GM18505 (cell line): ENCODE measurements at regions not wholly inside any gene's neighbourhood (a gene's known extent, or its start where the extent isn't known, plus 50 kb on each side); places are given as distances from the start of the nearest gene placed in this dataset.

Experiments
- ATAC-seq: cut with Tn5 transposase; IDR thresholded peaks from one replicate; pipeline ENCODE4 v1.9.1; 2021; ENCODE audit not compliant: unreplicated experiment
- POLR2A ChIP-seq: IDR thresholded peaks from 4 replicates; pipeline ENCODE4 v1.6.1; 2011; ENCODE audit warnings: borderline replicate concordance; ENCODE audit not compliant: insufficient read depth, insufficient read length; ENCODE audit errors: extremely low read depth

DNA sequence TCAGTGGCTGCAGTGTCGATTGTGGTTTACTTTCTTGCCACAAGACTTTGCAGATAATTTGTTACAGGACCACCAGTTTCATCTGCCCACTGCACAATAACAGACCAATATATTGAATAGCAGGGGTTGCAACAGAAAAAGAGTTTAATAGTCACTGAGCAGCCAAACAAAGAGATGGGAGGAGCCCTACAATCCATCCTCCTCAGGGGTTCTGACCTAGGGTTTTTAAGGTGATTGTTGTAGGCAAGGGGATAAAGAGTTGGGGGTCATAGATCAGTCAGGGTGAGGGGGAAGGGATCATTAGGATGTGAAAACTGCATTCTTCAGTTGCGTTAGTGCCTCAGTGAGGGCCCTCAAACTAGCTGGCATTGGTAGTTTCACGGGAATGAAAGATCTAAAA is 110.7 kb upstream of the OLFM3 start:
- TF ChIP-seq POLR2A = no peak

DNA sequence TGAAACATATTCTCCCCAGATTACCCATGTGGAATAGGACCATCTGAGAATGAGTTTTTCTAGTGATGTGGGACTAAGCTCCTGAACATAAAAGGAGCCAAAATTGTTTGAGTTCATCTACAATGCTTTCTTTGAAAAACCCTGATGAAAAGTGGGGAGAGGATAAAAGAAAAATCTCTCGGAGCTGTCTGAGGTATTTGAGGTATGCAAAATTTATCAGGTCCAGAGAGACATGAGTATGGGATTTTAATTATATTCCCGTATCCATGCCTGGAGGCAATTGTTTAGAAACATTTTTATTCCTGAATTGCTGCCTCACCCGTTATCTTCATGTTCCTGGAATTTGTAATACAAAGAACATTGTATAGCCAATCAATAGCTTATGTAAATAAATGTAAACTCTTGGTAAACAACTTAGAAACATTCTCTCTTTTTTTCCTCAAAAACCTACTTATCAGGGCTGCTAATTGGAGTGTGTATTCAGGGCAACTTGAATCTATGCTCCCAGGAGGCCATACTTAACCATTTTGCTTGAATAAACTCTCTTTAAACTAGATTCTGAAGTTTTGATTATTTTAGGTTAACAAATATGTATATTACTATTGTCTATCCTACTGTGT is 109.3 kb upstream of the OLFM3 start:
- no peak for TF ChIP-seq POLR2A
- no peak for ATAC-seq

More for the DNA sequence above, 110.7 kb upstream of the OLFM3 start:
- no peak for ATAC-seq

DNA sequence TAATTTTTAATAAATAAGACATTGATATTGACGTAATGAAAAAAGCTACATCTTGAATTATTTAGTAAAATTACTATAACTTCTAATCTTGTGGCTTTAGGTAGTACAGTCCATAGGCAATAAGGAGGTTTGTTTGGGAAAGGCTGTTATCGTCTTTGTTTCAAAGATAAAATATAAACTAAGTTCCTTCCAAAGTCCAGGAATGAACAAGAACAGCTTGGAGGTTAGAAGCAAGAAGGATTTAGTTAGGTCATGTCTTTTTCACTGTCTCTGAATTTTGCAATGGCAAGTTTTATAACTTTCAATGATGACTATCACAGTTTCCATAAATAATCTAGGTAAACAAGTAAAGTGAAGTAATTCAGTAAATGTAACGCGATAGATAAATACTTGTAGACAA is 106.9 kb upstream of the OLFM3 start:
- no peak for TF ChIP-seq POLR2A
- ATAC-seq = no peak

DNA sequence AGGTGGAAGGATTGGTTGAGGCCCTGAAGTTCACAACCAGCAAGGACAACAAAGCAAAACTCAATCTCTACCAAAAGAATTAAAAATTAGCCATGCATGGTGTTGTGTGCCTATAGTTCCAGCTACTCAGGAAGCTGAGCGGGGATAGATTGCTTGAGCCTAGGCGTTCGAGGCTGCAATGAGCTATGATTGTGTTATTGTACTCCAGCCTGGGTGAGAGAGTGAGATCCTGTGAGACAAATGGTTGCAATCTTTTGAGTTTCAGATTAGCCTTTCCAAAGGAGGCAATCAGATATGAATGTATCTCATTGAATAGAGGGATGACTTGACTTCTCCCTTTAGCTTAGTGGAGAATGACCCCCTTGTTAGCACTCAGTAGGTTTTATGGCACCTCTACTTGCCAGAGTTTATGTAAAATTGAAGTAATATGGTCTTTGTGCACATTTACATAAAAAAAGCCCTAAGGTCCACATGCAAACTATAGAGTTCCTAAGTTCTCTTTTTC is 105.6 kb upstream of the OLFM3 start:
- ATAC-seq = no peak
- no peak for TF ChIP-seq POLR2A

DNA sequence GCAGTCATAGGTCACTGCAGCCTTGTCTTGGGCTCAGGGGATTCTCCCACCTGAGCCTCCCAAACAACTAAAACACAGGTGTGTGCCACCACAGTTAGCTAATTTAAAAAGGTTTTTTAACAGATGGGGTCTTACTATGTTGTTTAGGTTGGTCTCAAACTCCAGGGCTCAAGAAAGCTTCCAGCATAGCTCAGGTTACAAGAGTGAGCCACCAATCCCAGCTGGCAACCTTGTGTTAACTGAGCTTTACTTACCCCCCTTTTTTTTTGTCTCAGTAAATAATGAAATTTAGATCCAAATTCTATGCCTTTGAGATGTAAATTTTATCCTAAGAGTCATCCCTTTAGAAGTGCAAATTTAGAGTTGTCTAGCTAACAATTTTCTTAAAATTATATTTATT is 103.9 kb upstream of the OLFM3 start:
- no peak for ATAC-seq
- no peak for TF ChIP-seq POLR2A

DNA sequence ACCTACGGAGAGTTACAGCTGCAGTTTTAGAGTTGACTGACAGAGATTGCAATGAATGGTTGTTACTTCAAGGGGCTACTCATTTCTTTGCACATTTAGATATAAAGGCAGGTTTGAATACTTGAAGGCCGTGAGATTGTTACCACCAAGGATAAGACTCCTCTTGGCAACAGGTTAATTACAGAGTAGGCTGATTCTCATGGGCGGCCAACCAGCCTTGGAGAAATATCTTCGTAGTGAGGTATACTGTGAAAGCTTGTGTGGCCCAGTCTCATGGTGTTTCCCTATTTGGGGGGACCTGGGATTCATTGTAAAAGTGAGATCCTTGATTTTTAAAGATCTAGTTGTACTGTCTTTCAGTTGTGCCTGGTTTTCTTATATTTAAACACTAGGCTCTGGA is 103.2 kb upstream of the OLFM3 start:
- ATAC-seq = no peak

DNA sequence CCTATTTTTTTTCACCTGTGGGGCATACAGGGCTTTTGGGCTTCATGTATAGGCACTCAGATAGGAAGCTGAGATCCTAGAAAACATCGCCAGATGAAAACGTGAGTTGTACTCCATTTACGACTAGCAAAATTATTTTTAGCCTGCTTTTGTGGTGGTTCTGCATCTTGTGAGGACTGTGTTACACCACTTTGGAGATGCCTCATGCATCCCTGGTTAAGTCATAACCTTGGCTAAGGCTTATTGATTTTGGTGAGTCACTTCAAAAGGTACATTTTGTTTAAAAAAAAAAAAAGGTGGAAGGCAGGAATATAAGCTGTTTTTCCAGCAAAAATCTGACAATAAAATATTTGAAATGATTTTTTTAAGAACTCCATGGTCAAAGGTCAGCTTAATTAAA is 101.8 kb upstream of the OLFM3 start:
- no peak for ATAC-seq
- no peak for TF ChIP-seq POLR2A

More for the DNA sequence above, 103.2 kb upstream of the OLFM3 start:
- no peak for TF ChIP-seq POLR2A

DNA sequence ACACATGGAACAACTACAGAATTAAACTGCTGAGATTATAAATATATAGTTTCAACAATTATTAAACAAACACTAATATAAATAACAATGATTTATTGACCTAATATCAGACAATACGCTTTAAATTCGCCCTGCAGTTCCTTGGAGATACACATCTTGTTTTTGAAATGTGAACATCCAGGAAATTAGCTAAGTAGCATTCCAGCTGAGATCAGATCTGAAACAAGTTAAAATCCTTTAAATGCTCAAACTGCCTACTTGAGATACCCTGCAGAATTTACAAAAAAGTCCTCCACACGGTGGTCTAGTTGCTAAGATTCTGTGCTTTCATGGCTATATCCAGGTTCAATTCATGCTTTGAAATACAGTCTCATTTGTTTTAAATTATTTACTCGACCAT is 101.4 kb upstream of the OLFM3 start:
- ATAC-seq = no peak
- no peak for TF ChIP-seq POLR2A

DNA sequence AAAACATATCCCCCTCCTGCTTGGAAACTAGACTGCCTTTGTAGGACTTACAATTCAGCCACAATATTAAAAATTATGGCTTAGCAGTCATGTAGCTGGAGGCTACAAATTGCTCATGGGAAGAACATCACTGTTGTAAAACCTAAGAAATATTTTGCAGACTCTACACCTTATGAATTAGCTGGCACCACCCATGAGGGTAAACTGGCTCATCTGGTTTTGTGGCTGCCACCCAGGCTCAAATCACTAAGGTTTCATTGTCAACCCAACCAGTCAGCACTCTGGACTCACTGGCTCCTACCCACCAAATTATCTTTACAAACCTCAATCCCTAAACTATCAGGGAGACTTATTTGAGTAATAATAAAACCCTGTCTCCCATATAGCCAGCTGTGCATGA is 100.7 kb upstream of the OLFM3 start:
- no peak for ATAC-seq
- no peak for TF ChIP-seq POLR2A

DNA sequence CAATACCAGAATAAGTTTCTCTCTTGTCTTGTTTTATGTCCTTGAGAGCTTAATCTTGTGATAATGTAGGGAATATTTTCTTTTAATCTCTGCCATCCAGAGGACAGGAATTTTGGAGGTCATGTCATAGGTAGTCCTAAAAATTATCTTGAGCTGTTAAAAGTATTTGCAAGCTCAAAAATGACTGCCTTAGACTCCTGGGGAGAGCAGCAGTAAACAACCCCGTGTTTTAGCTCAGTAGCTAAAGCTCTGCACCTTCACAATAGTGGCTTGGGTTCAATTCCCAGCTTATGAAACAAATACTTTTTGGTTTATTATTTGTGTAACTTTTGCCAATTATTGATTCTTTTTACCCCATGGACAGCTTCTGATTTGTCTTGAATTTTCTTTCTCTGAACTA is 99.4 kb upstream of the OLFM3 start:
- TF ChIP-seq POLR2A = no peak

DNA sequence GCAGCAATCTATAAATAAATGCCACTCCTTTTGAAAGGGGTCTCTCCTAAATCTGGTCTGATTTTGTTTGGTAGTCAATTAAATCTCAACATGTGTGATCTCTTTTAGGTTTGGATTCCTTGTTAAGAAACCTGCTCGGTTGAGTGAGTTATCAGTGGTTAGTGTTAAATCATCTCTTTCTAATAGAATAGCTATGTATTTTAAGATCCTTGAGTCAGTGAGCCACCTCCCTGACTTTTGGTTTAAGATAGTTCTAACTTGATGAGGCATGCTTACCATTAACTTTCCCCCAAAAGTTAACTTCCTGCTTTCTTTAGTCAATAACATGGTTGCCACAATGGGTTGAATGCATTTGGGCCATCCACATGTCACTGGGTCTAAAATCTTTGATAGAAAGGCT is 93.1 kb upstream of the OLFM3 start:
- no peak for ATAC-seq
- no peak for TF ChIP-seq POLR2A

More for the DNA sequence above, 99.4 kb upstream of the OLFM3 start:
- ATAC-seq = no peak

DNA sequence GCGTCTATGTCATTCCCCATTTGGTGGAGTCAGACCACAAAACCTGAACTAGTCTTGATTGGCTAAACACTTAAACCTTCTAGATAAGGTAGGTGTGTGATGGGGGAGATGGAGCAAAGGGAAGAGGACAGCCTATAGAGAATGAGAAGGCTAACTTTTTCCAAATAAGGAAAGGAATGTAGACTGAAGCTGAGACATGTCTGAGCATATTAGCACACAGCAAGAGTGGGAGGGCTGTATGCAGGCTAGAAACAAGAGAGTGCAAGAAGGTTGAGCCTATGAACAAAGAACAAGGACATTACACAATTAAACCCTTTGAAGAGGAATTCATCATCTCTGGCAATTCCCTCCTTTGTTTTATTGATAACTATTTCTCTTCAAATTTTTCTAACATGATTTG is 89.2 kb upstream of the OLFM3 start:
- TF ChIP-seq POLR2A = no peak
- no peak for ATAC-seq

DNA sequence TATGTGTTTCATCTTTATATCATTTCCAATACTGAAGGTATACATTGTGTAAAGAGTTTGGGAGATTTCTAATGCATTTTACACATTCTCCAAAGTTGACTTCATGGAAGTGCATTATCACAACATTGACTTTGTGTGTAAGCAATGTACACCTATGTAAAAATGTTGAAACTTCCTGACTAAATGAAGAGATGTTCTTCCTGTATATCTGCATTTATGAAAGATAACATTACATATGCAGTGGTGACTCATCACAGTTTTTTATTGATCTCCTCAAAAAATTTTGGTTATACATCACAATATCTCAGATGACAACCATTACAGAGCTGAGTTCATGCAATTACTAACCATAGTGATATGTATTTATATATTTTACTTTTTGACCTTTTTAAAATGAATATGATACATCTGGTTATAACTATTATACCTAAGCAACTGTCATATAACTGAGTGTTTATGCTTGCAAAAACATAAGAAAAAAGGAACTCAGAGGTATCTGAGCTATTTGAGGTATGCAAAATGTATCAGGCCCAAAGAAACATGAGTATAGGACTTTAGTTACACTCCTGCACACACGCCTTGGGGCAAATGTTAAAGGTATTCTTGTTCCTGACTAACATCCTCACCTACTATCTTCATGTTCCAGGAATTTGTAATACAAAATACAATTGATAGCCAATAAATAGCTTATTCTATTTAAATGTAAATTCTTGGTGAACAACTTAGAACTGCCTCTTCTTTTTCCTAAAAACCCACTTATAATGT is 88.2 kb upstream of the OLFM3 start:
- no peak for TF ChIP-seq POLR2A
- no peak for ATAC-seq

DNA sequence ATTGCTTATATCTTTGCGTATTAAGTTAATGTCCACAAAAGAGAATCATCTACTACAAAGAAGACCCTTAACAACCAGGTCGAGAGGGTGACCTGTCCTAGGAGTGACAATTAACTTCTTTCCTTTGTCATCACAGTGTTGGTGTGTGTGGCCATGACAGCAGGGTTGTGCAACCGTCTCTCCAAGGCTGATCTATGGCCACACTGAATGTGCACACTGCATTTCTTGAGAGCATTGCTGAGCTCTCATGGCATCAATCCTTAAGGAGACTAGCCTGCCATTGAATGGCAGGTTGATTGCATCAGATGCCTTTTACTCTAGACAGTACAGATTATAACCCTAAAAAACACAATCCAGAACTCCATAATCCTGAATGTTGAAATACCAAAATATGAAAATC is 86.5 kb upstream of the OLFM3 start:
- TF ChIP-seq POLR2A = no peak

DNA sequence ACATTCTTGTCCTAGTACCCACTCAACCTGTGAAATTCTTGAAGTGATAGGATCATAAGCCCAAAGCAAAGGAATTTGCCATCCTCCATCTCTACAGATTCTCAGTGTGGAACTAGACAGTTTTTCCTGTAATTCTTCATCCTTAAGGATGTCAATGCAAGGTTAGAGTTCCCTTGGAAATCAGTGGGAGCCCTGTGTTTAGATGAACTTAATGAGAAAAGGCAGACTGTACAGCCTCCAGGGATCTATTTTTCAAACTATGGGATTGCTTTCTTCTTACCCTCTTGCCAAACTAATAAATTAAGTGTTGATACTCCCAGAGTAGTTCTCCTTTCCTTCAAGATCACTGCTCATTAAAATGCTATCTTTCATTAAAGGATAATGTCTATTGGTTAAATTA is 78.1 kb upstream of the OLFM3 start:
- ATAC-seq = no peak
- no peak for TF ChIP-seq POLR2A

More for the DNA sequence above, 86.5 kb upstream of the OLFM3 start:
- ATAC-seq = no peak

DNA sequence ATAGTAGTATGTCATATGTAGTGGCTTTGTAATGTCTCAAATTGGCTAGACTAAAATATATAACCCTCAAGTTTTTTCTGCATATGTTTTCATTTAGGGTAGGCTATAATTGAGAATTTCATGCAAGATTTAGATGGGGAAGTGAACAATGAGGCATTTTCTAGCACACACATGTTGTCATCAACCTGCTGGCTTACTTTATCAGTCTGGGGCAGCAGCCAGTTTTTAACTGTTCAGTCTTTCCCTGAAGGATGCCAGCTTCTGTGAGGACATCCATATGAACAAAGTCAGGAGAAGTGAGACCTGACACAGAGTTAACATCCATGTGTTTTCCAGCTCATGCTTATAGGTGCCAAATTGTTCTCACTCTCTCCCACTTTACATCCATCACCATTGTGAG is 74.7 kb upstream of the OLFM3 start:
- no peak for TF ChIP-seq POLR2A

More for the DNA sequence above, 74.7 kb upstream of the OLFM3 start:
- no peak for ATAC-seq
